Upper lobe of right lung (tissue), 1 donor: ENCODE measurements at regions not wholly inside any gene's neighbourhood (a gene's known extent, or its start where the extent isn't known, plus 50 kb on each side); places are given as distances from the start of the nearest gene placed in this dataset.

Experiments used
- ATAC-seq: fragments of 200-7000 bp; cut with Tn5 transposase; one replicate; pipeline ENCODE4 v1.9.1; 2020; ENCODE audit warnings: mild to moderate bottlenecking, moderate library complexity
- DNase-seq: peaks from one replicate; pipeline ENCODE4 v3.0.0-alpha.2; 2020
- H3K27ac ChIP-seq: fragments of 200-600 bp; one replicate; pipeline ENCODE4 v1.8.0; 2022
- H3K27me3 ChIP-seq: fragments of 200-600 bp; one replicate; pipeline ENCODE4 v1.8.0; 2022; ENCODE audit warnings: mild to moderate bottlenecking
- H3K36me3 ChIP-seq: fragments of 200-600 bp; one replicate; pipeline ENCODE4 v1.8.0; 2022
- H3K4me1 ChIP-seq: fragments of 200-600 bp; one replicate; pipeline ENCODE4 v1.8.0; 2022
- H3K4me3 ChIP-seq: fragments of 200-600 bp; one replicate; pipeline ENCODE4 v1.8.0; 2022; ENCODE audit warnings: mild to moderate bottlenecking
- H3K9me3 ChIP-seq: fragments of 200-600 bp; one replicate; pipeline ENCODE4 v1.8.0; 2022
- CTCF ChIP-seq: fragments of 200-600 bp; IDR thresholded peaks from one replicate; pipeline ENCODE4 v1.8.0; 2022; ENCODE audit warnings: antibody characterized with exemption
- intact Hi-C: fragments of 100-400 bp; cut with DNase I; formaldehyde crosslinking; loops from one replicate; pipeline ENCODE4 v1.11.0; 2022
- donor health status: DM: no; HTN: yes; CAD: no; lungs with severe emphysema.

- Histone ChIP-seq H3K4me3 (no peak overlapping the region), H3K36me3 (no peaks in the 10 kb centered on the region), H3K9me3 (no peaks in the 10 kb centered on the region), H3K27me3 (no peaks in the 10 kb centered on the region), H3K4me1 (no peaks in the 10 kb centered on the region), H3K27ac (no peak overlapping the region)
- no peak for DNase-seq
- intact Hi-C loops: no loop called here
- no peak for ATAC-seq
- no peak for TF ChIP-seq CTCF
Observed at GRCh38 chr15:79164465-79164864, 73.9 kb upstream of the RASGRF1 start.

GRCh38 chr15:79164043-79164442, 73.5 kb upstream of the RASGRF1 start:
- ATAC-seq (no peak), DNase-seq (no peak)
- Histone ChIP-seq H3K9me3 (no peaks in the 10 kb centered on the region), H3K27ac (no peak overlapping the region), H3K36me3 (no peaks in the 10 kb centered on the region), H3K27me3 (no peaks in the 10 kb centered on the region), H3K4me1 (no peaks in the 10 kb centered on the region), H3K4me3 (no peak overlapping the region)
- no peak for TF ChIP-seq CTCF
- intact Hi-C loops: no loop called here

- no peak overlapping the region for H3K27ac ChIP-seq
- H3K36me3 ChIP-seq: no peaks in the 10 kb centered on the region
- ATAC-seq: no peak
- intact Hi-C loops: no loop called here
- TF ChIP-seq CTCF: no peak
- no peaks in the 10 kb centered on the region for H3K27me3 ChIP-seq
- H3K9me3 ChIP-seq: no peaks in the 10 kb centered on the region
- no peak for DNase-seq
- no peak overlapping the region for H3K4me3 ChIP-seq
- no peaks in the 10 kb centered on the region for H3K4me1 ChIP-seq
Observed at GRCh38 chr15:79163395-79163794, 72.8 kb upstream of the RASGRF1 start.

- no peaks in the 10 kb centered on the region for H3K36me3 ChIP-seq
- no peak for TF ChIP-seq CTCF
- no peaks in the 10 kb centered on the region for H3K27me3 ChIP-seq
- intact Hi-C loops: no loop called here
- no peak for ATAC-seq
- H3K27ac ChIP-seq: no peak overlapping the region
- no peak for DNase-seq
- no peaks in the 10 kb centered on the region for H3K9me3 ChIP-seq
- H3K4me1 ChIP-seq: no peaks in the 10 kb centered on the region
- H3K4me3 ChIP-seq: no peak overlapping the region
Observed at GRCh38 chr15:79161837-79162508, 71.4 kb upstream of the RASGRF1 start.

GRCh38 chr15:79160211-79160610, 69.6 kb upstream of the RASGRF1 start:
- DNase-seq (no peak), ATAC-seq (no peak)
- no peaks in the 10 kb centered on the region for H3K9me3 ChIP-seq
- H3K4me3 ChIP-seq: no peak overlapping the region
- no peaks in the 10 kb centered on the region for H3K36me3 ChIP-seq
- intact Hi-C loops: no loop called here
- no peaks in the 10 kb centered on the region for H3K27me3 ChIP-seq
- H3K27ac ChIP-seq: no peak overlapping the region
- no peak for TF ChIP-seq CTCF
- H3K4me1 ChIP-seq: no peaks in the 10 kb centered on the region
